Endothelial cell of umbilical vein (primary cell): ENCODE measurements at regions not wholly inside any gene's neighbourhood (a gene's known extent, or its start where the extent isn't known, plus 50 kb on each side); places are given as distances from the start of the nearest gene placed in this dataset.

Experiments used
- BruUV-seq: library from RNA; stranded (reverse); fragments of 400-500 nt; replicated peaks from 2 replicates; lab custom pipeline; 2021; lab: Mats Ljungman, UMichigan
- CTCF ChIA-PET: fragments of 300-600, 350-600 bp; sonication (Branson Sonifier 250); formaldehyde crosslinking; loops from one replicate; lab custom pipeline; 2021; ENCODE audit warnings: antibody characterized with exemption, inconsistent platforms; lab: Charles Lee
- POLR2A ChIA-PET: fragments of 300-600, 350-600 bp; sonication (Branson Sonifier 250); formaldehyde crosslinking; loops from one replicate; lab custom pipeline; 2021; ENCODE audit warnings: antibody characterized with exemption, inconsistent platforms; lab: Charles Lee
- DNase-seq: peaks from one replicate; pipeline ENCODE4 v3.0.0-alpha.2; 2011; ENCODE audit warnings: low read depth, low spot score
- FAIRE-seq: peaks from 2 replicates; lab custom pipeline; 2011; peaks lifted over from hg19 to GRCh38; lab: Jason Lieb, UNC
- H2AFZ ChIP-seq: 2 replicates; pipeline ENCODE4 v1.6.0; 2012; ENCODE audit warnings: low read depth, low read length, control low read depth, inconsistent platforms
- H3K27ac ChIP-seq: 2 replicates; pipeline ENCODE4 v1.5.1; 2011; ENCODE audit warnings: low read depth, mild to moderate bottlenecking, control low read depth, low read length, moderate library complexity; ENCODE audit not compliant: insufficient read depth
- H3K27me3 ChIP-seq, 2 experiments: 2 replicates each; pipeline versions ENCODE4 v1.6.0 to v1.6.1; 2011; ENCODE audit warnings: low read length in 2 of 2, mixed read lengths in 1 of 2; ENCODE audit not compliant: control insufficient read depth in 2 of 2, insufficient read depth in 2 of 2
- H3K36me3 ChIP-seq, 2 experiments: 2 replicates in 1 of 2; 3 replicates in 1 of 2; pipeline ENCODE4 v1.5.1; 2011; ENCODE audit warnings: low read length in 2 of 2, mild to moderate bottlenecking in 1 of 2, moderate library complexity in 1 of 2; ENCODE audit not compliant: control insufficient read depth in 2 of 2, insufficient read depth in 2 of 2; ENCODE audit errors: extremely low read depth in 1 of 2
- H3K4me1 ChIP-seq: 3 replicates; pipeline ENCODE4 v1.5.1; 2011; ENCODE audit warnings: mild to moderate bottlenecking, low read length; ENCODE audit not compliant: control insufficient read depth, insufficient read depth; ENCODE audit errors: extremely low read depth
- H3K4me2 ChIP-seq: 2 replicates; pipeline ENCODE4 v1.6.1; 2011; ENCODE audit warnings: low read length, control low read depth, mixed read lengths; ENCODE audit not compliant: insufficient read depth
- H3K4me3 ChIP-seq, 3 experiments: fragments of 200-600 bp in 1 of 3; sonication (generic), shearing (Covaris generic) in 1 of 3; replicated peaks in 1 of 3; 2 replicates each; pipeline ENCODE4 v1.5.1; 2011 to 2016; ENCODE audit warnings: control low read depth in 3 of 3, low read length in 3 of 3, mild to moderate bottlenecking in 2 of 3, inconsistent platforms in 1 of 3, low read depth in 1 of 3, moderate library complexity in 1 of 3; ENCODE audit not compliant: insufficient read depth in 1 of 3
- H3K79me2 ChIP-seq: 2 replicates; pipeline ENCODE4 v1.6.0; 2012; ENCODE audit warnings: low read length, inconsistent platforms; ENCODE audit not compliant: control insufficient read depth, insufficient read depth
- H3K9ac ChIP-seq: replicated peaks from 2 replicates; pipeline ENCODE3; 2011; ENCODE audit warnings: low read length, control low read depth; ENCODE audit not compliant: insufficient read depth; ENCODE audit errors: extremely low read depth
- H3K9me1 ChIP-seq: replicated peaks from 3 replicates; pipeline ENCODE4 v1.6.0; 2011; ENCODE audit warnings: mild to moderate bottlenecking, low read length; ENCODE audit not compliant: control insufficient read depth, insufficient read depth; ENCODE audit errors: extremely low read depth
- H3K9me3 ChIP-seq: replicated peaks from 2 replicates; pipeline ENCODE4 v1.5.1; 2012; ENCODE audit warnings: low read length, inconsistent platforms; ENCODE audit not compliant: control insufficient read depth, insufficient read depth
- H4K20me1 ChIP-seq: replicated peaks from 2 replicates; pipeline ENCODE3; 2011; ENCODE audit warnings: mild to moderate bottlenecking, low read length; ENCODE audit not compliant: control insufficient read depth, insufficient read depth; ENCODE audit errors: extremely low read depth
- EZH2 ChIP-seq: IDR thresholded peaks from 2 replicates; pipeline ENCODE4 v1.6.1; 2012; ENCODE audit warnings: borderline replicate concordance, low read depth, mild to moderate bottlenecking, moderate library complexity, low read length, inconsistent platforms; ENCODE audit not compliant: severe bottlenecking
- FOS ChIP-seq: IDR thresholded peaks from 2 replicates; pipeline ENCODE4 v1.6.1; 2011; ENCODE audit warnings: mild to moderate bottlenecking, low read length, moderate library complexity, borderline replicate concordance; ENCODE audit not compliant: insufficient read depth
- GATA2 ChIP-seq: IDR thresholded peaks from 2 replicates; pipeline ENCODE4 v1.7.0; 2011; ENCODE audit warnings: low read depth, mild to moderate bottlenecking, moderate library complexity, mixed read lengths, low read length; ENCODE audit not compliant: insufficient read length, insufficient read depth
- JUN ChIP-seq: IDR thresholded peaks from 2 replicates; pipeline ENCODE4 v1.6.1; 2011; ENCODE audit warnings: borderline replicate concordance, low read depth; ENCODE audit not compliant: insufficient read length, insufficient read depth
- MAX ChIP-seq: IDR thresholded peaks from 2 replicates; pipeline ENCODE4 v1.6.1; 2011; ENCODE audit not compliant: insufficient read depth, insufficient read length
- MYC ChIP-seq: IDR thresholded peaks from one replicate; pipeline ENCODE4 v1.6.1; 2011; ENCODE audit warnings: mild to moderate bottlenecking, low read depth, low read length
- POLR2A ChIP-seq: IDR thresholded peaks from 2 replicates; pipeline ENCODE4 v1.6.1; 2012; ENCODE audit warnings: low read depth, mild to moderate bottlenecking, control low read depth, low read length
- POLR2AphosphoS5 ChIP-seq: IDR thresholded peaks from 2 replicates; pipeline ENCODE4 v1.6.1; 2012; ENCODE audit warnings: low read depth, mild to moderate bottlenecking, control low read depth, low read length, moderate library complexity; ENCODE audit not compliant: insufficient read depth
- dilution Hi-C: fragments of 300-500 bp; cut with MboI; formaldehyde crosslinking; loops from one replicate; pipeline ENCODE4 v1.15.0; 2019; ENCODE audit warnings: low sequenced_read_pairs; ENCODE audit not compliant: extremely low pct_ligation_motif_present
- intact Hi-C: fragments of 100-400 bp; cut with micrococcal nuclease; formaldehyde crosslinking; loops from one replicate; pipeline ENCODE4 v1.10.0; 2022
- TF ChIP-seq, protein P1 (sequence below), 2 donors: IDR thresholded peaks; 1 replicate in 1 of 2; 2 replicates in 1 of 2; pipeline ENCODE4 v1.5.1; 2011; ENCODE audit warnings: low read length in 2 of 2, mild to moderate bottlenecking in 2 of 2, moderate library complexity in 2 of 2, control low read depth in 1 of 2, inconsistent platforms in 1 of 2, low read depth in 1 of 2; ENCODE audit not compliant: insufficient read depth in 1 of 2; ENCODE audit errors: extremely low read depth in 1 of 2

GRCh38 chrY:7275014-7275413 is 363.5 kb upstream of the AMELY start:
- Histone ChIP-seq H3K9ac (peak overlapping the region; percentile 71), H3K36me3 (no peaks in the 10 kb centered on the region), H3K27ac (peak overlapping the region; percentile 75), H3K9me3 (no peaks in the 10 kb centered on the region), H3K79me2 (peaks cover 61% of the 10 kb centered on the region), H3K9me1 (no peaks in the 10 kb centered on the region), H3K4me1 (peaks cover 22% of the 10 kb centered on the region), H2AFZ (no peak overlapping the region), H3K4me3 (peak overlapping the region; percentile 77 to 82 (median 78)), H3K4me2 (peak overlapping the region; percentile 79), H3K27me3 (no peaks in the 10 kb centered on the region), H4K20me1 (no peaks in the 10 kb centered on the region)
- no peak for FAIRE-seq
- CTCF ChIA-PET, result no interaction called here
- BruUV-seq, result TSS peak; percentile 13
- dilution Hi-C loops (no loop called here), intact Hi-C loops (no loop called here)
- POLR2A ChIA-PET, result no interaction called here
- DNase-seq, result peak; percentile 12
- TF ChIP-seq POLR2AphosphoS5 (no peak), MYC (no peak), MAX (no peak), GATA2 (no peak), EZH2 (no peak), POLR2A (no peak), FOS (no peak), JUN (no peak)
- TF ChIP-seq, protein P1, sequence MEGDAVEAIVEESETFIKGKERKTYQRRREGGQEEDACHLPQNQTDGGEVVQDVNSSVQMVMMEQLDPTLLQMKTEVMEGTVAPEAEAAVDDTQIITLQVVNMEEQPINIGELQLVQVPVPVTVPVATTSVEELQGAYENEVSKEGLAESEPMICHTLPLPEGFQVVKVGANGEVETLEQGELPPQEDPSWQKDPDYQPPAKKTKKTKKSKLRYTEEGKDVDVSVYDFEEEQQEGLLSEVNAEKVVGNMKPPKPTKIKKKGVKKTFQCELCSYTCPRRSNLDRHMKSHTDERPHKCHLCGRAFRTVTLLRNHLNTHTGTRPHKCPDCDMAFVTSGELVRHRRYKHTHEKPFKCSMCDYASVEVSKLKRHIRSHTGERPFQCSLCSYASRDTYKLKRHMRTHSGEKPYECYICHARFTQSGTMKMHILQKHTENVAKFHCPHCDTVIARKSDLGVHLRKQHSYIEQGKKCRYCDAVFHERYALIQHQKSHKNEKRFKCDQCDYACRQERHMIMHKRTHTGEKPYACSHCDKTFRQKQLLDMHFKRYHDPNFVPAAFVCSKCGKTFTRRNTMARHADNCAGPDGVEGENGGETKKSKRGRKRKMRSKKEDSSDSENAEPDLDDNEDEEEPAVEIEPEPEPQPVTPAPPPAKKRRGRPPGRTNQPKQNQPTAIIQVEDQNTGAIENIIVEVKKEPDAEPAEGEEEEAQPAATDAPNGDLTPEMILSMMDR (IDR thresholded peaks at IDR 0.05; ENCODE audit: extremely low read depth in 1 of 2, insufficient read depth in 1 of 2, low read depth in 1 of 2, low read length in 2 of 2), result no peak
